Heart left ventricle (tissue), 16 donors: ENCODE measurements at regions not wholly inside any gene's neighbourhood (a gene's known extent, or its start where the extent isn't known, plus 50 kb on each side); places are given as distances from the start of the nearest gene placed in this dataset.
A peak's percentile ranks its signal among the peaks of the same experiment; 100 is the strongest.
"Not testable (repeated sequence)": the region's sequence is repeated elsewhere in the genome, so short reads cannot be mapped to it uniquely, and the experiment has no call there.

Experiments used
- ATAC-seq, 4 donors: fragments of 200-7000 bp; cut with Tn5 transposase; one replicate each; pipeline ENCODE4 v1.9.1; 2020 to 2022; ENCODE audit warnings: moderate library complexity in 4 of 4, mild to moderate bottlenecking in 3 of 4, moderate number of reproducible peaks in 1 of 4
- DNase-seq, 5 donors: peaks; one replicate each; pipeline ENCODE4 v3.0.0-alpha.2; 2020
- H3K27ac ChIP-seq, 12 donors: fragments of 200-600 bp; sonication (generic) in 4 of 12; one replicate each; pipeline versions ENCODE4 v1.5.0 to v1.8.0; 2016 to 2022; ENCODE audit warnings: mild to moderate bottlenecking in 2 of 12
- H3K27me3 ChIP-seq, 9 donors: fragments of 200-600 bp; sonication (generic) in 2 of 9; one replicate each; pipeline versions ENCODE4 v1.5.1 to v1.8.0; 2016 to 2022; ENCODE audit warnings: mild to moderate bottlenecking in 3 of 9
- H3K36me3 ChIP-seq, 9 donors: fragments of 200-600 bp; sonication (generic) in 2 of 9; one replicate each; pipeline versions ENCODE4 v1.5.0 to v1.8.0; 2018 to 2022; ENCODE audit warnings: mild to moderate bottlenecking in 2 of 9
- H3K4me1 ChIP-seq, 12 donors: fragments of 200-600 bp; sonication (generic) in 4 of 12; one replicate each; pipeline versions ENCODE4 v1.5.0 to v1.8.0; 2016 to 2022; ENCODE audit warnings: mild to moderate bottlenecking in 3 of 12
- H3K4me3 ChIP-seq, 12 donors: fragments of 200-600 bp; sonication (generic) in 4 of 12; one replicate each; pipeline versions ENCODE4 v1.5.0 to v1.8.0; 2017 to 2022; ENCODE audit warnings: mild to moderate bottlenecking in 9 of 12, moderate library complexity in 4 of 12
- H3K9me3 ChIP-seq, 12 donors: fragments of 200-600 bp; sonication (generic) in 4 of 12; one replicate each; pipeline versions ENCODE4 v1.5.0 to v1.8.0; 2016 to 2022; ENCODE audit warnings: mild to moderate bottlenecking in 1 of 12
- POLR2A ChIP-seq, 2 donors: fragments of 450-650 bp; IDR thresholded peaks; one replicate each; pipeline ENCODE4 v1.6.1; 2017; ENCODE audit warnings: antibody characterized with exemption in 2 of 2, mild to moderate bottlenecking in 2 of 2, moderate library complexity in 2 of 2
- WGBS, 4 donors: extraction: QIAGEN DNeasy Blood & Tissue Kit in 2 of 4; methylation state at CpG; one replicate each; pipeline versions ENCODE4 v1.1.5 to v1.1.7; 2013 to 2018; 5-methylcytosine and 5-hydroxymethylcytosine counted together
- intact Hi-C, 10 donors: fragments of 100-400 bp; cut with DNase I; formaldehyde crosslinking; loops; one replicate each; pipeline versions ENCODE4 v1.11.1 to v1.14.2; 2022
- TF ChIP-seq, protein P1 (sequence below), 12 donors: fragments of 200-600 bp; sonication (generic) in 4 of 12; IDR thresholded peaks; one replicate each; pipeline versions ENCODE4 v1.5.0 to v1.8.0; 2018 to 2022; ENCODE audit warnings: antibody characterized with exemption in 12 of 12, mild to moderate bottlenecking in 5 of 12
- donor health status: ischemic (EF 13 %, LVEDD 7.1; RV severe dilation, severe dysfunction).
- donor health status: healthy with polysubstance abuse.
- donor health status: DM: no; HTN: yes; CAD: no.
- donor health status: DM: no; HTN: no; CAD: no.
- donor health status: ischemic (EF 25% LVEDD 6.9; RV normal size, moderate dysfunction).
- donor health status: ischemic (EF 25% LVEDD 5.7; RV mildly dilated, moderate dysfunction).
- donor health status: healthy.
- donor health status: DM: yes; HTN: yes; CAD: no.
- donor health status: ischemic (EF 35%, LVEDD 5.7; RV mildly dilated, moderate dysfunction).
- donor health status: nonischemic (EF 11% LVEDD 7.7; RV severe dilation, severe dysfunction).
- donor health status: DM: yes; HTN: yes; CAD: no.
- donor health status: PGD.
- donor health status: ischemic (EF 29% LVEDD 5.4; RV normal size, mild dysfunction).
- donor health status: nonischemic (EF 23%, LVEDD 6.1; RV moderate dilation, normal function).

DNA sequence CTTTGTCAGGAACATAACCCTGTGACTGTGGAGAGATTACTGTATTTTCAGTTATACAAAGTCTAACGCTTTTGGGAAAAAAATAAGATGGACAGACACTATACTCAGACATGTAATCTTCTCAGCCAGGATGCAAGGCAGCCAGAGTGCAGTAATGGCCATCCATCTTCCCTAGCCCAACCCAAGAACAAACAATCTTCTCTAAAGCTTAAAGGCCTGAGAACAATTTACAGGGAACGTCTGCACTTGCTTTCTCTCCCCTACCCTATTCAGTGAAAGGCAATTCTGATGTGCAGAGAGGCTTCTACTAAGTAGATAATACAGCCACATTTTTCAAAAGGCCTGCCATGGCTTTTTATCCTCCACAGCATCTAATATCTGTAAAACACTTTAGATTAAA lies 471.3 kb downstream of the FGF13 start:
- H3K36me3 ChIP-seq: no peaks in the 10 kb centered on the region
- no peaks in the 10 kb centered on the region for H3K9me3 ChIP-seq
- DNase-seq: no peak
- ATAC-seq: no peak
- H3K27me3 ChIP-seq: no peaks in the 10 kb centered on the region
- H3K27ac ChIP-seq: no peak overlapping the region
- intact Hi-C loops: no loop called here
- no peaks in the 10 kb centered on the region for H3K4me1 ChIP-seq
- 45 to 54% (median 51%) methylated on average over 2 of the region's 2 CpGs for WGBS, 4 donors
- H3K4me3 ChIP-seq: no peak overlapping the region
- no peak for TF ChIP-seq POLR2A (IDR thresholded peaks at IDR 0.05)

DNA sequence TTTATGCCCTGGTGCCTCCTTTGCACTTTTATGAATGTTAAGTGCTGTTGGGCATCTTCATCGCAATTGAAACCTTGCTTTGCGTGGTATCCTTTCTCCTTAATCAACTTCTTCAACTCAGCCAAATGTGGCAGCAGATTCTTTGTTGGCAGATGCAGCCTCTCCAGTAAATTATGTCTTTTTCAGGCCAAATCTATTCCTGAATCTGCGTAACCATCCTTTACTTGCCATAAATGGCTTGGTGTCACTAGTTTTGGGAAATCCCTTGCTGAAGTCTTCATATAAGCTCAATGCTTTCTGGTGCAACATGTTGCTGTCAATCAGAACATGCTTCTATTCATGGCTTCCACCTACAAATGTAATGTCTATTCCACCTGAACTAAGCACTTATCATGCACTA lies 457.5 kb downstream of the FGF13 start:
- Histone ChIP-seq H3K9me3 (no peaks in the 10 kb centered on the region), H3K36me3 (no peaks in the 10 kb centered on the region), H3K4me1 (no peaks in the 10 kb centered on the region), H3K27me3 (peaks cover 0 to 4% (median 0%) of the 10 kb centered on the region in 9 donors), H3K27ac (no peak overlapping the region), H3K4me3 (no peak overlapping the region)
- ATAC-seq (no peak), DNase-seq (no peak)
- 78 to 93% (median 89%) methylated on average over 3 of the region's 3 CpGs for WGBS, 4 donors
- intact Hi-C loops: no loop called here
- TF ChIP-seq POLR2A (IDR thresholded peaks at IDR 0.05): no peak
- TF ChIP-seq, protein P1, sequence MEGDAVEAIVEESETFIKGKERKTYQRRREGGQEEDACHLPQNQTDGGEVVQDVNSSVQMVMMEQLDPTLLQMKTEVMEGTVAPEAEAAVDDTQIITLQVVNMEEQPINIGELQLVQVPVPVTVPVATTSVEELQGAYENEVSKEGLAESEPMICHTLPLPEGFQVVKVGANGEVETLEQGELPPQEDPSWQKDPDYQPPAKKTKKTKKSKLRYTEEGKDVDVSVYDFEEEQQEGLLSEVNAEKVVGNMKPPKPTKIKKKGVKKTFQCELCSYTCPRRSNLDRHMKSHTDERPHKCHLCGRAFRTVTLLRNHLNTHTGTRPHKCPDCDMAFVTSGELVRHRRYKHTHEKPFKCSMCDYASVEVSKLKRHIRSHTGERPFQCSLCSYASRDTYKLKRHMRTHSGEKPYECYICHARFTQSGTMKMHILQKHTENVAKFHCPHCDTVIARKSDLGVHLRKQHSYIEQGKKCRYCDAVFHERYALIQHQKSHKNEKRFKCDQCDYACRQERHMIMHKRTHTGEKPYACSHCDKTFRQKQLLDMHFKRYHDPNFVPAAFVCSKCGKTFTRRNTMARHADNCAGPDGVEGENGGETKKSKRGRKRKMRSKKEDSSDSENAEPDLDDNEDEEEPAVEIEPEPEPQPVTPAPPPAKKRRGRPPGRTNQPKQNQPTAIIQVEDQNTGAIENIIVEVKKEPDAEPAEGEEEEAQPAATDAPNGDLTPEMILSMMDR (IDR thresholded peaks at IDR 0.05): no peak

DNA sequence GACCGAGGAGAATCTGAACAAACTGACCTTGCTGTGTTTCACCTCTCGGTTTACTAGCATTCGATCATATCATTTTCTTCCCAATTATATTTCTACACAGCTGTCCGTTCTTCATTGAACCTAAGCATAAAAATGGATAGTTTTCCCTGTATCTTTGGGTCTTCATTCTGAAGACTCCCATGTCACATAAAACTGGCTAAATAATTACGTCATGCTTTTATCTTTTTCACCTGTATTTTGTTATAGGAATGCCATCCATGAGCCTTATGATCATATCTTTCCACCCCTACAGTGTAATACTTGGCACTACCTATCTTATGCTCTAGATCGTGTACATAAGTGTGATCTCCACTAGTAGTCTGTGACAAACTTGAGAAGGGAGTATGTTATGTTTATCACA lies 456.1 kb downstream of the FGF13 start:
- H3K27me3 ChIP-seq: peaks cover 0 to 4% (median 0%) of the 10 kb centered on the region in 9 donors
- no peak for DNase-seq
- no peaks in the 10 kb centered on the region for H3K9me3 ChIP-seq
- no peak overlapping the region for H3K27ac ChIP-seq
- H3K36me3 ChIP-seq: no peaks in the 10 kb centered on the region
- TF ChIP-seq, protein P1 (IDR thresholded peaks at IDR 0.05): no peak
- TF ChIP-seq POLR2A (IDR thresholded peaks at IDR 0.05): no peak
- no peaks in the 10 kb centered on the region for H3K4me1 ChIP-seq
- 68 to 78% (median 73%) methylated on average over 6 of the region's 6 CpGs for WGBS, 4 donors
- H3K4me3 ChIP-seq: no peak overlapping the region
- ATAC-seq: no peak
- intact Hi-C loops: no loop called here

DNA sequence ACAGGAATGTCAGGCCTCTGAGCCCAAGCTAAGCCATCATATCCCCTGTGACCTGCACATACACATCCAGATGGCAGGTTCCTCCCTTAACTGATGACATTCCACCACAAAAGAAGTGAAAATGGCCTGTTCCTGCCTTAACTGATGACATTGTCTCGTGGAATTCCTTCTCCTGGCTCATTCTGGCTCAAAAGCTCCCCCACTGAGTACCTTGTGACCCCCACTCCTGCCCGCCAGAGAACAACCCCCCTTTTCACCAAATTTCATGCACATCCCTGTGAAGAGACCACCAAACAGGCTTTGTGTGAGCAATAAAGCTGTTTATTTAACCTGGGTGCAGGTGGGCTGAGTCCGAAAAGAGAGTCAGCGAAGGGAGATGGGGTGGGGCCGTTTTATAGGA lies 447.4 kb downstream of the FGF13 start:
- WGBS, 4 donors: 50 to 59% (median 58%) methylated on average over 5 of the region's 5 CpGs
- H3K4me3 ChIP-seq, H3K27me3 ChIP-seq, intact Hi-C loops, H3K4me1 ChIP-seq, H3K27ac ChIP-seq, H3K9me3 ChIP-seq, DNase-seq, ATAC-seq, H3K36me3 ChIP-seq: not testable (repeated sequence)

DNA sequence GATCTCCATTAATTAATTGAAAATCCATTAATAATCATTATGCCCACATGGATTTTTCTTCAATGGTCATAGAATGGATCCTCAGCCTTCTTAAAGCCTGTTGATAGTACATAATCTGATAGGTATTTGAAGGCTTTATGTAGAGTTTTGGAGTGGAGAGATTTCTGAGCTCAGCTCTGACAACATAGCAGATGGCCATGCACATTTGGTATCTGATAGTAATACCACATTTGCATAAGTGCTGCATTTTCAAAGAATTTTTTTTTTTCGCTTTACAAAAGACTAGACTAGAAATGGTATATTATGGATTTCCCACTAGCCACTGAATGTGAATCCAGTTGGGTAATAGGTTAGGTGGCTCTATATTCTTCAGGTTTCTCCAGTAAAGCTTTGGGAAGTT lies 440.6 kb downstream of the FGF13 start:
- no peak overlapping the region for H3K4me3 ChIP-seq
- no peaks in the 10 kb centered on the region for H3K4me1 ChIP-seq
- DNase-seq: no peak
- no peaks in the 10 kb centered on the region for H3K27me3 ChIP-seq
- H3K36me3 ChIP-seq: no peaks in the 10 kb centered on the region
- ATAC-seq: no peak
- TF ChIP-seq, protein P1 (IDR thresholded peaks at IDR 0.05): no peak
- TF ChIP-seq POLR2A (IDR thresholded peaks at IDR 0.05): no peak
- intact Hi-C loops: no loop called here
- no peaks in the 10 kb centered on the region for H3K9me3 ChIP-seq
- 90 to 94% (median 92%) methylated on average over 1 of the region's 1 CpG for WGBS, 4 donors
- H3K27ac ChIP-seq: no peak overlapping the region

DNA sequence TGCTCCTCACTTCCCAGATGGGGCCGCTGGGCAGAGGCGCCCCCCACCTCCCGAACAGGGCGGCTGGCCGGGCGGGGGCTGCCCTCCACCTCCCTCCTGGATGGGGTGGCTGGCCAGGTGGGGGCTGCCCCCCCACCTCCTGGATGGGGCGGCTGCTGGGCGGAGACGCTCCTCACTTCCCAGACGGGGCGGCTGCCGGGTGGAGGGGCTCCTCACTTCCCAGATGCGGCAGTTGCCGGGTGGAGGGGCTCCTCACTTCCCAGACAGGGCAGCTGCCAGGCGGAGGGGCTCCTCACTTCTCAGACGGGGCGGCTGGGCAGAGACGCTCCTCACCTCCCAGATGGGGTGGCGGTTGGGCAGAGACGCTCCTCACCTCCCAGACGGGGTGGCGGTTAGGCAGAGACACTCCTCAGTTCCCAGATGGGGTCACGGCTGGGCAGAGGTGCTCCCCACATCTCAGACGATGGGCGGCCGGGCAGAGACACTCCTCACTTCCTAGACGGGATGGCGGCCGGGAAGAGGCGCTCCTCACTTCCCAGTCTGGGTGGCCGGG lies 428.8 kb downstream of the FGF13 start:
- WGBS, 4 donors: 85 to 93% (median 89%) methylated on average over 5 to 31 of the region's 31 CpGs
- DNase-seq: peak in 1 of 5 donors; percentile 37
- H3K9me3 ChIP-seq, H3K27ac ChIP-seq, H3K36me3 ChIP-seq, ATAC-seq, intact Hi-C loops, H3K27me3 ChIP-seq, H3K4me1 ChIP-seq, H3K4me3 ChIP-seq: not testable (repeated sequence)
